Activated CD8-positive, alpha-beta memory T cell treated with anti-CD3 and anti-CD28 coated beads for 36 hours (primary cell): ENCODE measurements at regions not wholly inside any gene's neighbourhood (a gene's known extent, or its start where the extent isn't known, plus 50 kb on each side); places are given as distances from the start of the nearest gene placed in this dataset.
"Not testable (repeated sequence)": the region's sequence is repeated elsewhere in the genome, so short reads cannot be mapped to it uniquely, and the experiment has no call there.

Experiments
- CTCF ChIA-PET: fragments of 350-600 bp; sonication (Branson Sonifier 250); formaldehyde crosslinking; loops from one replicate; lab custom pipeline; 2021; ENCODE audit warnings: antibody characterized with exemption; lab: Charles Lee
- POLR2A ChIA-PET: fragments of 350-600 bp; sonication (Branson Sonifier 250); formaldehyde crosslinking; loops from one replicate; lab custom pipeline; 2021; ENCODE audit warnings: antibody characterized with exemption; lab: Charles Lee

- ChIA-PET CTCF (no interaction called here), POLR2A (no interaction called here)
These were observed 456.7 kb upstream of the DCN start for GRCh38 chr12:91639327-91639726.

- ChIA-PET CTCF (no interaction called here), POLR2A (no interaction called here)
These were observed 455.4 kb upstream of the DCN start for GRCh38 chr12:91637789-91638624.

- POLR2A ChIA-PET: no interaction called here
- CTCF ChIA-PET: no interaction called here
These were observed 454.1 kb upstream of the DCN start for GRCh38 chr12:91636721-91637120.

GRCh38 chr12:91634386-91634713 is 451.7 kb upstream of the DCN start:
- POLR2A ChIA-PET, CTCF ChIA-PET: not testable (repeated sequence)

GRCh38 chr12:91633734-91634357 is 451.2 kb upstream of the DCN start:
- POLR2A ChIA-PET: no interaction called here

GRCh38 chr12:91633206-91633605 is 450.6 kb upstream of the DCN start:
- ChIA-PET POLR2A (no interaction called here), CTCF (no interaction called here)

More at GRCh38 chr12:91633734-91634357, 451.2 kb upstream of the DCN start:
- CTCF ChIA-PET: no interaction called here

- ChIA-PET POLR2A (no interaction called here), CTCF (no interaction called here)
These were observed 449.6 kb upstream of the DCN start for GRCh38 chr12:91632042-91632786.

- POLR2A ChIA-PET: no interaction called here
These were observed 448.1 kb upstream of the DCN start for GRCh38 chr12:91630596-91631293.

GRCh38 chr12:91630083-91630482 is 447.5 kb upstream of the DCN start:
- CTCF ChIA-PET: no interaction called here
- POLR2A ChIA-PET: no interaction called here

More at GRCh38 chr12:91630596-91631293, 448.1 kb upstream of the DCN start:
- CTCF ChIA-PET: no interaction called here

GRCh38 chr12:91629440-91629839 is 446.8 kb upstream of the DCN start:
- POLR2A ChIA-PET: no interaction called here
- CTCF ChIA-PET: no interaction called here

GRCh38 chr12:91628656-91629055 is 446.0 kb upstream of the DCN start:
- POLR2A ChIA-PET: no interaction called here
- CTCF ChIA-PET: no interaction called here

GRCh38 chr12:91627225-91627624 is 444.6 kb upstream of the DCN start:
- POLR2A ChIA-PET: no interaction called here

GRCh38 chr12:91622981-91623380 is 440.4 kb upstream of the DCN start:
- ChIA-PET CTCF (no interaction called here), POLR2A (no interaction called here)

More at GRCh38 chr12:91627225-91627624, 444.6 kb upstream of the DCN start:
- CTCF ChIA-PET: no interaction called here

GRCh38 chr12:91622037-91622436 is 439.4 kb upstream of the DCN start:
- ChIA-PET CTCF (no interaction called here), POLR2A (no interaction called here)

GRCh38 chr12:91620992-91621391 is 438.4 kb upstream of the DCN start:
- CTCF ChIA-PET: no interaction called here
- POLR2A ChIA-PET: no interaction called here

- ChIA-PET CTCF (no interaction called here), POLR2A (no interaction called here)
These were observed 437.8 kb upstream of the DCN start for GRCh38 chr12:91620422-91620821.

GRCh38 chr12:91618281-91618680 is 435.7 kb upstream of the DCN start:
- CTCF ChIA-PET: no interaction called here
- POLR2A ChIA-PET: no interaction called here

- ChIA-PET CTCF (no interaction called here), POLR2A (no interaction called here)
These were observed 435.2 kb upstream of the DCN start for GRCh38 chr12:91617818-91618217.

GRCh38 chr12:91616416-91616815 is 433.8 kb upstream of the DCN start:
- CTCF ChIA-PET: no interaction called here
- POLR2A ChIA-PET: no interaction called here

GRCh38 chr12:91613223-91613779 is 430.7 kb upstream of the DCN start:
- ChIA-PET CTCF (no interaction called here), POLR2A (no interaction called here)
